Dermis blood vessel endothelial cell (primary cell): ENCODE measurements at regions not wholly inside any gene's neighbourhood (a gene's known extent, or its start where the extent isn't known, plus 50 kb on each side); places are given as distances from the start of the nearest gene placed in this dataset.

ENCODE experiments used
- DNase-seq: peaks from one replicate; pipeline ENCODE4 v3.0.0; 2010

GRCh38 chr15:77731067-77731466 lies 98.4 kb upstream of the LINGO1 start:
- DNase-seq = no peak

GRCh38 chr15:77727635-77728304 lies 95.1 kb upstream of the LINGO1 start:
- no peak for DNase-seq

GRCh38 chr15:77724715-77725114 lies 92.0 kb upstream of the LINGO1 start:
- DNase-seq = no peak

GRCh38 chr15:77723756-77724155 lies 91.0 kb upstream of the LINGO1 start:
- no peak for DNase-seq

GRCh38 chr15:77722759-77723460 lies 90.2 kb upstream of the LINGO1 start:
- no peak for DNase-seq

- DNase-seq = no peak
Measured at GRCh38 chr15:77721963-77722362, 89.3 kb upstream of the LINGO1 start.

GRCh38 chr15:77720655-77721054 lies 87.9 kb upstream of the LINGO1 start:
- no peak for DNase-seq

- no peak for DNase-seq
Measured at GRCh38 chr15:77720173-77720572, 87.5 kb upstream of the LINGO1 start.

GRCh38 chr15:77719450-77719849 lies 86.7 kb upstream of the LINGO1 start:
- no peak for DNase-seq

GRCh38 chr15:77717333-77717990 lies 84.8 kb upstream of the LINGO1 start:
- no peak for DNase-seq

GRCh38 chr15:77716632-77717332 lies 84.1 kb upstream of the LINGO1 start:
- no peak for DNase-seq

GRCh38 chr15:77715860-77716259 lies 83.1 kb upstream of the LINGO1 start:
- DNase-seq = no peak

GRCh38 chr15:77715051-77715450 lies 82.3 kb upstream of the LINGO1 start:
- no peak for DNase-seq

- no peak for DNase-seq
Measured at GRCh38 chr15:77714555-77714954, 81.8 kb upstream of the LINGO1 start.

GRCh38 chr15:77714023-77714422 lies 81.3 kb upstream of the LINGO1 start:
- no peak for DNase-seq

- no peak for DNase-seq
Measured at GRCh38 chr15:77713281-77713680, 80.6 kb upstream of the LINGO1 start.

GRCh38 chr15:77712438-77712837 lies 79.7 kb upstream of the LINGO1 start:
- no peak for DNase-seq

GRCh38 chr15:77710637-77711036 lies 77.9 kb upstream of the LINGO1 start:
- no peak for DNase-seq

- DNase-seq = no peak
Measured at GRCh38 chr15:77710206-77710605, 77.5 kb upstream of the LINGO1 start.

- DNase-seq = no peak
Measured at GRCh38 chr15:77709135-77709886, 76.6 kb upstream of the LINGO1 start.

- no peak for DNase-seq
Measured at GRCh38 chr15:77706482-77707244, 74.0 kb upstream of the LINGO1 start.
